GM12878 (cell line): ENCODE measurements at regions not wholly inside any gene's neighbourhood (a gene's known extent, or its start where the extent isn't known, plus 50 kb on each side); places are given as distances from the start of the nearest gene placed in this dataset.

ENCODE experiments used
- FOXM1 ChIP-seq: IDR thresholded peaks from 2 replicates; pipeline ENCODE4 v1.6.1; 2012; ENCODE audit warnings: low read depth, mild to moderate bottlenecking, inconsistent platforms, low read length, moderate library complexity
- GABPA ChIP-seq: IDR thresholded peaks from 2 replicates; pipeline ENCODE4 v1.6.1; 2014; ENCODE audit warnings: antibody characterized with exemption, low read depth, mild to moderate bottlenecking, inconsistent platforms
- GATAD2B ChIP-seq: fragments of 450-650 bp; conservative IDR thresholded peaks from 2 replicates; pipeline ENCODE4 v1.6.1; 2017; ENCODE audit warnings: low read depth, mild to moderate bottlenecking, moderate library complexity
- MEF2B ChIP-seq: fragments of 450-650 bp; IDR thresholded peaks from 2 replicates; pipeline ENCODE4 v1.6.1; 2018; ENCODE audit warnings: mild to moderate bottlenecking, moderate library complexity; ENCODE audit not compliant: partially characterized antibody, poor library complexity, severe bottlenecking
- MTA2 ChIP-seq: fragments of 450-650 bp; IDR thresholded peaks from 2 replicates; pipeline ENCODE4 v1.6.1; 2016; ENCODE audit warnings: low read depth, mild to moderate bottlenecking, moderate library complexity
- MYB ChIP-seq: fragments of 150-350 bp; IDR thresholded peaks from 2 replicates; pipeline ENCODE4 v1.6.1; 2014; ENCODE audit warnings: mild to moderate bottlenecking, low read depth, low read length, borderline replicate concordance
- NRF1 ChIP-seq: conservative IDR thresholded peaks from 2 replicates; pipeline ENCODE4 v1.6.1; 2011; ENCODE audit warnings: mild to moderate bottlenecking, low read depth, low read length, improper control_type of control experiment
- RAD21 ChIP-seq: IDR thresholded peaks from 2 replicates; pipeline ENCODE4 v1.6.1; 2011; ENCODE audit warnings: mild to moderate bottlenecking, low read depth, low read length, moderate library complexity; ENCODE audit not compliant: insufficient read depth
- SUZ12 ChIP-seq: fragments of 200-600 bp; sonication (generic); IDR thresholded peaks from one replicate; pipeline ENCODE4 v1.6.1; 2018; ENCODE audit warnings: antibody characterized with exemption, mild to moderate bottlenecking; ENCODE audit not compliant: unreplicated experiment
- TBL1XR1 ChIP-seq: IDR thresholded peaks from 2 replicates; pipeline ENCODE4 v1.6.1; 2012; ENCODE audit warnings: low read depth, low read length, improper control_type of control experiment
- TF ChIP-seq, protein P1 (sequence below), 3 experiments: IDR thresholded peaks in 2 of 3; conservative IDR thresholded peaks in 1 of 3; 2 replicates each; pipeline ENCODE4 v1.5.1; 2011; ENCODE audit warnings: low read depth in 3 of 3, low read length in 3 of 3, mild to moderate bottlenecking in 3 of 3, control low read depth in 2 of 3, moderate library complexity in 2 of 3, inconsistent platforms in 1 of 3, mixed read lengths in 1 of 3; ENCODE audit not compliant: control insufficient read depth in 2 of 3, insufficient read depth in 1 of 3; ENCODE audit errors: extremely low read depth in 1 of 3
- TF ChIP-seq, protein P2 (sequence below): fragments of 450-650 bp; IDR thresholded peaks from 2 replicates; pipeline ENCODE4 v1.6.1; 2017; ENCODE audit warnings: low read depth, mild to moderate bottlenecking, moderate library complexity

DNA sequence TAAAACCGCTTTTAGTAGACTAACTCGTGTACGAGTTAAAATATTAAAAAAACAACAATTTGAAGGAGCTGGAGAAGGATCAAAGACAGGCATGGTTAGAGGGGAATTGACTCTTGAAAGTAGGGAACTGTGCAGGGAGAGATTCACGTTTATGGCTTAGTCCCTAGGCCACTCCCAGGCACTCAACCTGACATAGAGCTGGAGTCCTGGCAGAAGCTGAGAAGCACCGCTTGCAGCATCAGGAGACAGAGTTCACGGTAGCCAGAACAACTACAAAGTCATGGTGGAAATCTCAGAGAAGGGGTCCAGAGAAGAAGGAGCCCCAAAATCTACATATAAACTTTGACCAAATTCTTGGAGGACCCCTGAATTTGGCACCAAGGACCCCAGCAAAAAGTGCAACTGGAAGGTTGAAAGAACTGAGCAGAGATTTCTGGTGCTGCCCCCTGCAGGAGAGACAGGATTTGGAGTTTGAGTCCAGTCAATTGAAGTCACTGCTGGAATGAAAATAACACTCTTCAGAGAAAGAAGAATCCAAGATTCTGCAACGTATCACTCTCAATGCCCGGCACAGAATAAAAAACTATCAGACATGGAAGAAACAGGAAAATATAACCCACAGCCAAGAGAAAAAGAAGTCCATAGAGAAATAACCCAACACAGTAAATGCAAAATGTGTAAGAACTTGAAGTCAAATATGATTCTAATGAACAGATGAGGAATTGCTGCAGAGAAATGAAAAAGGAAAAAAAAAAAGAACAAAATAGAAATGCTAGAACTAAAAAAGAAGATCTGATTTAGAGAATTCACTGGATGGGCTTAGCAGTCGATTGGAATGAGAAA is 493.3 kb upstream of the PODXL start (continued):
- TF ChIP-seq MEF2B (no peak), GABPA (no peak), GATAD2B (no peak), SUZ12 (no peak), NRF1 (no peak), TBL1XR1 (no peak), MTA2 (no peak), MYB (no peak), FOXM1 (no peak), RAD21 (peak; percentile 43)
- TF ChIP-seq, protein P1, sequence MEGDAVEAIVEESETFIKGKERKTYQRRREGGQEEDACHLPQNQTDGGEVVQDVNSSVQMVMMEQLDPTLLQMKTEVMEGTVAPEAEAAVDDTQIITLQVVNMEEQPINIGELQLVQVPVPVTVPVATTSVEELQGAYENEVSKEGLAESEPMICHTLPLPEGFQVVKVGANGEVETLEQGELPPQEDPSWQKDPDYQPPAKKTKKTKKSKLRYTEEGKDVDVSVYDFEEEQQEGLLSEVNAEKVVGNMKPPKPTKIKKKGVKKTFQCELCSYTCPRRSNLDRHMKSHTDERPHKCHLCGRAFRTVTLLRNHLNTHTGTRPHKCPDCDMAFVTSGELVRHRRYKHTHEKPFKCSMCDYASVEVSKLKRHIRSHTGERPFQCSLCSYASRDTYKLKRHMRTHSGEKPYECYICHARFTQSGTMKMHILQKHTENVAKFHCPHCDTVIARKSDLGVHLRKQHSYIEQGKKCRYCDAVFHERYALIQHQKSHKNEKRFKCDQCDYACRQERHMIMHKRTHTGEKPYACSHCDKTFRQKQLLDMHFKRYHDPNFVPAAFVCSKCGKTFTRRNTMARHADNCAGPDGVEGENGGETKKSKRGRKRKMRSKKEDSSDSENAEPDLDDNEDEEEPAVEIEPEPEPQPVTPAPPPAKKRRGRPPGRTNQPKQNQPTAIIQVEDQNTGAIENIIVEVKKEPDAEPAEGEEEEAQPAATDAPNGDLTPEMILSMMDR (IDR thresholded peaks at IDR 0.05 in 2 of 3, conservative IDR thresholded peaks at IDR 0.05 in 1 of 3; ENCODE audit: control insufficient read depth in 2 of 3, extremely low read depth in 1 of 3, insufficient read depth in 1 of 3, low read depth in 3 of 3, low read length in 3 of 3), result peak; percentile 56 to 69 (median 67)
- TF ChIP-seq, protein P2, sequence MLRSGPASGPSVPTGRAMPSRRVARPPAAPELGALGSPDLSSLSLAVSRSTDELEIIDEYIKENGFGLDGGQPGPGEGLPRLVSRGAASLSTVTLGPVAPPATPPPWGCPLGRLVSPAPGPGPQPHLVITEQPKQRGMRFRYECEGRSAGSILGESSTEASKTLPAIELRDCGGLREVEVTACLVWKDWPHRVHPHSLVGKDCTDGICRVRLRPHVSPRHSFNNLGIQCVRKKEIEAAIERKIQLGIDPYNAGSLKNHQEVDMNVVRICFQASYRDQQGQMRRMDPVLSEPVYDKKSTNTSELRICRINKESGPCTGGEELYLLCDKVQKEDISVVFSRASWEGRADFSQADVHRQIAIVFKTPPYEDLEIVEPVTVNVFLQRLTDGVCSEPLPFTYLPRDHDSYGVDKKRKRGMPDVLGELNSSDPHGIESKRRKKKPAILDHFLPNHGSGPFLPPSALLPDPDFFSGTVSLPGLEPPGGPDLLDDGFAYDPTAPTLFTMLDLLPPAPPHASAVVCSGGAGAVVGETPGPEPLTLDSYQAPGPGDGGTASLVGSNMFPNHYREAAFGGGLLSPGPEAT, result no peak
